Muscle of back (tissue), 3 donors: ENCODE measurements at regions not wholly inside any gene's neighbourhood (a gene's known extent, or its start where the extent isn't known, plus 50 kb on each side); places are given as distances from the start of the nearest gene placed in this dataset.
A peak's percentile ranks its signal among the peaks of the same experiment; 100 is the strongest.

ENCODE experiments used
- DNase-seq, 3 donors: peaks; one replicate each; pipeline versions ENCODE4 v3.0.0 to v3.0.0-alpha.2; 2013

- DNase-seq: no peak
Observed at GRCh38 chr11:32316858-32317642, 118.3 kb downstream of the WT1 start.

- DNase-seq: no peak
Observed at GRCh38 chr11:32317643-32318042, 117.7 kb downstream of the WT1 start.

GRCh38 chr11:32318071-32319055, 117.0 kb downstream of the WT1 start:
- DNase-seq: no peak

- DNase-seq: no peak
Observed at GRCh38 chr11:32323814-32324130, 111.6 kb downstream of the WT1 start.

GRCh38 chr11:32325187-32325586, 110.2 kb downstream of the WT1 start:
- DNase-seq: no peak

GRCh38 chr11:32325725-32326124, 109.6 kb downstream of the WT1 start:
- no peak for DNase-seq

- no peak for DNase-seq
Observed at GRCh38 chr11:32326522-32326921, 108.8 kb downstream of the WT1 start.

GRCh38 chr11:32328392-32328791, 106.9 kb downstream of the WT1 start:
- DNase-seq: no peak

GRCh38 chr11:32331098-32331497, 104.2 kb downstream of the WT1 start:
- DNase-seq: no peak

GRCh38 chr11:32331792-32332191, 103.5 kb downstream of the WT1 start:
- DNase-seq: no peak

- DNase-seq: no peak
Observed at GRCh38 chr11:32332990-32333319, 102.4 kb downstream of the WT1 start.

GRCh38 chr11:32333320-32333991, 101.9 kb downstream of the WT1 start:
- DNase-seq: peak; percentile 53 to 88 (median 63)

GRCh38 chr11:32334822-32335221, 100.5 kb downstream of the WT1 start:
- no peak for DNase-seq
